Stimulated activated CD4-positive, alpha-beta T cell treated with anti-CD3 and anti-CD28 coated beads, Interleukin-1b, Interleukin-23, amount 100 ng/mL, for 4 hours (primary cell): ENCODE measurements at regions not wholly inside any gene's neighbourhood (a gene's known extent, or its start where the extent isn't known, plus 50 kb on each side); places are given as distances from the start of the nearest gene placed in this dataset.

Source experiments
- DNase-seq, 2 donors: peaks; one replicate each; pipeline ENCODE4 v3.0.0-alpha.2; 2020; ENCODE audit warnings: low read depth in 2 of 2

DNA sequence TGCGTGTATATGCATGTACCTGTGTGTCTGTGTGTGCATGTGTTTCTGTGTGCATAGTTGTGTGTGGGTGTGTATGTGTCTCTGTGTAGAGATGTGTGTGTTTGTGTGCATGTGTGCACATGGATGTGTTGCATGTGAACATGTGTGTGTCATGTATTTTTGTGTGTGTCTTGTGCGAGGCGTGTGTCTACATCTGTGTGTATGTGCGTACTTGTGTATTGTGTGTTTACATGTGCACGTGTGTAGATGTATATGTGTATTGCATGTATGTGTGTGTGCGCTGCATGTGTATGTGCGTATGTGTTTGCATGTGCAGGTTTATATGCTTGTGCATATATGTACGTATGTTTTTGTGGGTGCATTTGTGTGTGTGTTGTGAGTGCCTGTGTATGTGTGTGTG lies 735.2 kb downstream of the GALR1 start:
- DNase-seq, result no peak

DNA sequence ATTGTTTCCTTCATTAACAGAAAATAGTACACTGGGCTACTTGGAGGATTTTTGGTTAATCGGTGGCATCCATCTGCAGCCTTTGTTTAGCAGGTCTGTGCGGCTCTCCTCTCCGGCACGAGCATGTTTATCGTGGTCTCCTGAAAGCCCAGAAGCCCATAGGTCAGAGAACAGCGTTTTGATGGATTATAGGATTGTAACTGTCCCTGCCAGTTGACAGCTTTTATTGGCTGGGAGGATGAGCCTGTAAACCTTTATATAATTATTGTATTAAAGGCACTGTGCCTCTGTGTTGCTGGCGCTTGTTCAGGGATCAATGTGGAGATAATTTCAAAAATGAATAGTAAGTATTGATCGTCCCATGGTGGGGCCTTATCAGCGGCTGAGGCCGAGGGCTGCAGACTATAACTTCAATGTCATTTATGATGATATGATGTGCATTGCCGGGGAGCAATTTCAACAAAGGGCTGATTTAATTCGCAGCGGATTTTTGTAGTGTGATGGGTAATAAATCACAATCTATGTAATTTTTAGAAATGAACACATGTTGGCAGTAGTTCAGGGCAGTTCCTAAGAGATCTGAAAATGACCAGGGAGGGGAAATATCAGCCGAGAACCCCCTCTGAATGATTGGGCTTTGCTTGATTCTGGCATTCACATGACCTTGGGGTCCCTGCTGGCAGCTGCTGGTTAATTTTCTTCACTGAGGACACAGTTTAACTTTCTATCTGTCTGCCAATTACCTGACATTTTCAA lies 736.1 kb downstream of the GALR1 start:
- no peak for DNase-seq

DNA sequence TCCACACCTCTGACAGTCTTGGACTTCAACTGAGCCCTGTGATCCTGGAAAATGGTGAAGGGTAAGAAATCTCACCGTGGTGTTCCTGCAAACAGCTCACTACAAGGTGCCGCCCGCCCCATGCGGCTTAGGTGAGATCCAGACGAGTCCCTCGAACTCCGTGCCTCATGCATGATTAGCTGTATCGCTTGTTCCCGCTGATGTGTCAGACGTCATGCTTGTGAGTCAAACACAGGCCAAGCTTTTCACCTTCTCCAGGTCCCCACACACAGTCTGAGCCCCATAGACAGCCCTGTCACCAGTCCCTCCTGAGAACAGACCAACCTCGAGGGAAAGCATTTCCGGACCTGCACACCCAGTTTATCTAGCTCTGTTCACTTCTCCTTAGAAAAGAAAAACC lies 740.5 kb downstream of the GALR1 start:
- no peak for DNase-seq

DNA sequence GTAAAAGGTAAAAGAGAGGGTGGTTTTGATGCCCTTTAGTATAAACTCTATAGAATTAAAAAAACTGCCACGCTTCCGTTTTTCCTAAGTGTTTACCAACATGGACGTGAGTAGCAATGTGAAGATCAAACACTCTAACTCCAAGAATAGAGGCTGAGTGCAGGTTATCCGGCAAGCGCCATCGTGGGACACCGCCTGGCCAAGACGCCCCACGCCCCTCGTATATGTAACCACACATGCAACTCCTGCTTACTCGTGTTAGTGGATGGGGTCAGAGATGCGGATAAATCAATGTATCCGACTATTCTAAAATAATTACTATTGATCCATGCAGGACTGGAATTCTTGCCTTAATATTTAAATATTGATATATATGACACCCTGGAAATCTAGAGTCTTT lies 741.3 kb downstream of the GALR1 start:
- DNase-seq, result no peak

DNA sequence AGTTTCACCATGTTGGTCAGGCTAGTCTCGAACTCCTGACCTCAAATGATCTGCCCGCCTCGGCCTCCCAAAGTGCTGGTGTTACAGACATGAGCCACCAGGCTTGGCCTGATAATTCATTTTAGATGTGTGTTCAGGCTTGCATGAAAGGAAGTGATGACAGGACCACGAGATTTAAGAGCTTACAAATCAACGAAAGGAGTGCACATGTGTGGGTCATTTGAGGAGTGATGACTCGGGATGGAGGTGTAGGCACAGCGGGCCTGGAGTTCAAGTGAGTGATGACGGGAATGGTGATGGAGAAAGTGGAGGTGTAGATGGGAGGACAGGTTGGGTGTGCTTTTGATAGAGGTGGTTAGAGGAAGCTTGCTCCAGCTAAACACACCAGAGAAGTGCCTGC lies 742.4 kb downstream of the GALR1 start:
- DNase-seq, result no peak

DNA sequence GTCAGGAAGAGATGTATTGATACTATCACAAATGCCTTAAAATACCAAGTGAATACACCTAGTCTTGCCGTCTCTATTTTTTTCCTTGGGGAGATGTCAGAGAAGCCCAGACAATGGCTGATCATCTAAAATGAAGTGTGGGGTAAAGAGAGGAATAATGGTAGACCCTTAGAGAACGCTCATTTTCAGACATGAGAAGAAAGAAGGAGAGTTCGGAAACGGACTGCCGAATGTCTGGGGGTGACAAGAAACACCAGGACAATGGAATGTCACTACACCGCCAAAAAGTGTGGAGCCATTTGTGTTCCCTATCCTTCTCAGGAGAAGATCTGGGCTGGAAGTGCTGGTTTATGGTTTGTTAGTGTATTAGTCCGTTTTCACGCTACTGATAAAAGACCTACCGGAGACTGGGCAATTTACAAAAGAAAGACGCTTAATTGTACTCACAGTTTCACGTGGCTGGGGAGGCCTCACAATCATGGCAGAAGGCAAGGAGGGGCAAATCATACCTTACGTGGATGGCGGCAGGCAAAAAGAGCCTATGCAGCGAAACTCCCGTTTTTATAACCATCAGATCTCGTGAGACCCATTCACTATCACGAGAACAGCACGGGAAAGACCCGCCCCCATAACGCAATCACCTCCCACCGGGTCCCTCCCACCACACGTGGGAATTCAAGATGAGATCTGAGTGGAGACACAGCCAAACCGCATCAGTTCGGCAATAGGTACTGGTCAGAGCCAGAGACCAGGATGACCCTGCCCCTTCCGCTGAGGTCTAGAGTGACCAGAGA lies 743.7 kb downstream of the GALR1 start:
- DNase-seq, result no peak

DNA sequence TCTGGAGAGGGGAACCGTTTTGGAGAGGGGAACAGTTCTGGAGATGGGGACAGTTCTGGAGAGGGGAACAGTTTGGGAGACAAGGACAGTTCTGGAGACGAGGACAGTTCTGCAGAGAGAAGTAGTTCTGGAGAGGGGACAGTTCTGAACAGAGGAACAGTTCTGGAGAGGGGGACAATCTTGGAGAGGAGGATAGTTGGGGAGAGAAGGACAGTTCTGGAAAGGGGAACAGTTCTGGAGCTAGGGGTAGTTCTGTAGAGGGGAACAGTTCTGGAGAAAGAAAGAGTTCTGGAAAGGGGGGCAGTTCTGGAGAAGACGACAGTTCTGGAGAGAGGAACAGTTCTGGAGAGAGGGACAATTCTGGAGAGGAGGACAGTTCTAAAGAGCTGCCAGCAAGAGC lies 745.9 kb downstream of the GALR1 start:
- DNase-seq, result no peak

DNA sequence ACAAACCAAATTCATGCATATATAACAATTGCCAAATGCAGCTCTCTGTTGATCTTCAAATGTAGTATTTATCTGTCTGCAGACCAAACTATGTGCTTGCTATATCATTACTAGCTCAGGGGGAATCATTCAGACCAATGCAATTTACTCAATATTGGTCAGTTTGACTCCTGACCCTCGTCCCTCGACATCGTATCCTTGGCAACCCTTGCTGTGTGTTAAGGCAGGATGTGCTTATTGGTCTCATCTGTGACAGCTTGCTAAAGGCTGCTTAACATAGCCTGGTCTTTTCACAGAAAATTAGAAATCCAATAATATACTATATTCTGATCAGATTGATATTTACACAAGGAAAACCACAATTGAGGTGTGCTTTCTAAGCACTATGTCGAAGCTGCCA lies 747.1 kb downstream of the GALR1 start:
- DNase-seq, result no peak

DNA sequence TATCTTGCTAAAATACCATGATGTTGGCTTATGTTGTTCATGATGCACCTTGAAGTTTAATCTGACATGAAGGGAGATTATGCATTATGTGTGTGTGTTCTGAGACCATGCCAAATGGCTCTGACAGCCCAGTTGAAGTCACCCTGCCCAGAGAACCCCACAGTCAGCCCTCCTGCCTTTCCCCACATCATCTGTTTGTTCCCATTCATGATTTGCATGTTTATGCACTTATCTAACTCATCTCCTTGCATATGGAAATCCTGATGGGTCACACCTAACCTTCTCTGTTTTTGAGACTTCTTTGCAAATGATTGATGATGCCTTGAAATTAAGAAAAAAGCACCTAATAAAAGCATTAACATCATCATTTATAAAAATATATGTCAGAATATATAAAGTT lies 752.2 kb downstream of the GALR1 start:
- DNase-seq, result no peak

DNA sequence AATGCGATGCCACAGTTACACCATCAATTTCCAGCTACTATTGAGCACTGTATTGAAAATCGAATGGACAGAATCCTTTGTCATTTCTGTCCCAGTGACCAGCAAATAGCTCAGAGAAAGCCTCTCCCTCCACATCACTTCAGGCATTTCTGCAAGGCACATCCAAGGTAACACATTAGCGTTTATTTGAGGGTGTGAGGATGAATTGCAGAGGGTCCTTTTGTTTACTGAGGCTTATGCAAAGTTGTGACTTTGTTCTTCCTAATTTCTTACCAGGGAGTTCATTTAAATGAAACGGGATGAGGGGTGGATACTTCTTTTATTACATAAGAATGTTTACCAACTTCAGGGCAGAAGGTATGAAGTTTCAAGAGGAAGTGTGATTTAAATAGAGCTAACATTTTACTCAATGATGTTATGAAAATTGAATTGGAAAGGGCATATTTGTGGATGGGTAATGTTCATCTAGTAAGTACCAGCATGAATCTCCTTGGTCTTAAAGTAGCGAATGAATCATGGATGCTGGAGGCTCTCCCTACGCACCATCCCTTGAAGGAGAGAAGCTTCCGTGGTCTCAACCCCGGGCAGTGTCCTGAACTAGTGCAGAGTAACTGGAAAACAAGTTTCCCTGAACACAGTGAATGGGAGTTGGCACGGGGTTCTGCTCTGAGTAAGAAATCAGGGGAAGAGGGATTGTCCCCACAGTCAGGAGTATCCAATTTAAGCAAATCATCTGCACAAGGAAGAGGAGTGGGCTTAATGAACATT lies 756.5 kb downstream of the GALR1 start:
- DNase-seq, result no peak

DNA sequence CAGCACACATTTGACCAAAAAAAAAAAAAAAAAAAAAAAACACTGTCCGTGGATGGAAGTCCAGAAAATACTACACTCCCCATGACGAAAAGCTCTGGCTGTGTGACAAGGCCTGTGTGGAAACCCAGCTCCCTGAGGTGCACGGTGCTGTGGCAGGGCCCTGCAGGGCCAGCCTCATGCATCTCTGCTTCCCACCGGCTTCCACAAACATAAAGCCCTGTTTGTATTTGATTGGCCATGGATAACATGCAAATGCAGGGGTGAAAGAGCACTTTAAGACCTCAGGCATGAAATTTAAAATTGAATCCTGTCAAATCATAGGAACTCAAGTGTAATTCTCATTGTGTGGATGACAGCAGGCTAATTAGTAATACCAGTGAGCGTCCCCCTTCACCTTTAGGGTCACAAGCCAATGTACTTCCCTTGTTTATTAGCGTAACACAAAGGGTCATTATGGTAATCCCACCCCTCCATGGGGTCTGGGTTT lies 757.2 kb downstream of the GALR1 start:
- no peak for DNase-seq

DNA sequence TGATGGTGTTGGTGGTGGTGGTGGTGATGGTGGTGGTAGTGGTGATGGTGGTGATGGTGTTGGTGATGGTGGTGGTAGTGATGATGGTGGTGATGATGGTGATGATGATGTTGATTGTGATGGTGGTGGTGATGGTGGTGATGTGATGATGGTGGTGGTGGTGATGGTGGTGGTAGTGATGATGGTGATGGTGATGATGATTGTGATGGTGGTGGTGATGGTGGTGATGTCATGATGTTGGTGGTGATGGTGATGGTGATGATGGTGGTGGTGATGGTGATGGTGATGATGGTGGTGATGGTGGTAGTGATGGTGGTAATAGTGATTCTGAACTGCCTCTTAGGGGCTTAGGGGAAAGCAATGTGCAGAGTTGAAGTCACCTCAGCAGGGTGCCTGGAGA lies 760.7 kb downstream of the GALR1 start:
- DNase-seq, result no peak

DNA sequence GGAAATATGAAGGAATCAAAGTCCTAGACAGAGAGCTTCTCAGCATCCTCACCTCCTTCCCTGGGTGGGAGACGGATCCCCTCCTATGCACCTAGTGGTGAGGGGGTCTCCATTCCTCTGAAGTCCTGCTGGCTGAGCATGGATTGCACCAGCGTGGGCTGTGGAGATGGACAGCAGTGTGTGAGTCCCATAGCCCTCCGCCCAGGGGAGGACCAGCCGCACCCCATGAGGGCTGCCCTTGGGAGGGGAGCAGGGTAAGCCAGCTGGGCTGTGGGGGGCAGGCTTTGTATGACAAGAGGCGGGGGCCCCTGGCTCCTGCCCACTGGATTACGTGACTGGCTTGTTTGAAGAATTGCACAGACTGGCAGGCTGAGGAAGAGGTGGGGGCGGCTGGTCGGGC lies 768.2 kb downstream of the GALR1 start:
- DNase-seq, result no peak

DNA sequence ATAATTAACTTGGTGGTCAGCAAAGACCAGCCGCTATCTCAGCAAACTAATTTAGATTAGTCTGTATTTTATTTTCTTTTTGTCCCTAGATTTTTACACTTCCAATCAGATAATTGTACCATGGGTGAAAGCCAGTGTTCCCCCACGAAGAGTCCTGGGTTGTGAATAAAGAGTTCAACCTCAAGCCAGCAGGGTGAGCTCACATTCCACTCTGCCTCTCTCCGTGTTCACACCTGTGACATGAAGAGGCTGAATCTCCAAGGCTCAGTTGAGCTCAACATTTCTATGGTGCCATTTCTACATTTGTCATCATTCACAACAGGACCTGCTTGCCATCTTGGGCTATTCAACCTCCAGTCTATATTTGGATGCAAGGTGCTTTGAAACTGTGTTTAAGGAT lies 771.5 kb downstream of the GALR1 start:
- DNase-seq, result no peak

DNA sequence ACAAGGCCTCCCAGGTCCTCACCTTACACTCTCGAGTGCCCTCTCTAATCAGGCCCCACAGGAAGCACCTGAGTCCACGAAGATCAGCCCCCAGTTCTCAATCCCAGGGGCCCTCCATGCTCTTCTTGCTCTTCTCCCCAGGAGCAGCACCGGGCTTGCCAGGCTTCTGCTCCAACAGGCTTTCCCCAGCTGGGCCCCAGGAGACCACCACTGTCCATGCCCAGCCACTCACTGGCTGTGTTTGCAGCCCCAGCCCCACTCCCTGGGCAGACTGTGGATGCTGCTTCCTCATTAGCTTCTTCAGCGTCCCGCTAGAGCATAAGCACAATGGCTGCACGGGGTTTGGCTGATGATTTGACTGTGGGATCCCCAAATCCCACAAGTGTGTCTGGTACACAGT lies 781.9 kb downstream of the GALR1 start:
- no peak for DNase-seq

DNA sequence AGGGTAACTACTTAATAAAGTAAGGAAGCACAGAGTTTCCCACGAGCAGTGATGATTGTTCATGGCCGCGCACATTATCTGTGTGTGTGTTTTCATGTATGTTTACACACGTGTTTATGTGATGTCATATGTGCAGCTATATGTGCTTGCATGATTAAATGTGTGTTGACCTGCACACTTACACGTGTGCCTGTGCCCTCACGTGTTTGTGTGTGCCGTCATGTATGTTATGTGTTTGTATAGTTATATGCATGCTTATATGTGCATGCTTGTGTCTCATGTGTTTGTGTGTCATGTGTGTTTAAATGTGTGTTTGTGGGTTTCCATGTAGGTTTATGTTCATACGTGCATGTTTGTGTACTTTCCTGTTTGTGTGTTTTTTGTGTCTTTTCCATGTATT lies 782.3 kb downstream of the GALR1 start:
- no peak for DNase-seq

DNA sequence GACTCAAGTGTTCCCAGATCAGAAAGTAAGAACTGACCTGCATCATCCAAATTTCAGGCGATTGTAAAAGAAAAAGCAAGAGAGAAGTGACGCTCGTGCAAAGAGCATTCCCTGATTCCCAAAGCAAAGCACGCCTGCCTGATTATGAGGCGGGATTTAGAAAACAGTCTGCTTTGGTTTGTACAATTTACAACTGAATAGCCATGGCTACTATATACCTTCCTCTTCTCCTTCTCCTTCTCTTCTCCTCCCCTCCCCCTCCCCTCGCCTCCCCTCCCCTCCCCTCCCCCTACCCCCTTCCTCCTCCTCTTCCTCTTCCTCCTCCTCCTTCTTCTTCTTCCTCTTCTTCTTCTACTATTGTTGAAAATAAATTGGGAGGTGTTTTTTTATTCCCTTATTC lies 782.9 kb downstream of the GALR1 start:
- DNase-seq, result no peak

DNA sequence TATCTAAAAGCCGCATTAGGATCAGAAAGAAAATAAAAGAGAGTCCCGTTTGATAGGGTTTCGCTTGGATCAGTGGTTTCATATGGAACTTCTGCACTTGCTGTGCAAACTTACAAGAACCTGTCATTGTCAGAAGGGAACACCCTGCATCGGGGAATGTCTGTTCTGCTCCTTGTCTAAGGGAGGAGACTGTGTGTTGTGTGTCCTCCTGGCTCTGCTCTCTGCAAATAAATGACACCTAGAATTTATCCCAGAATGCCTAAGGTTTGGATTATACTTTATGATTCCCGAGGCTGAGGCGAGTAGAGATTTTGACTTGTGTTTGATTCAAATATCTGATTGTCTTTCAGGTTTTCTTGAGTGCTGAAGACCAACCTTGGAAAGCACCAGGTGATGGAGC lies 785.1 kb downstream of the GALR1 start:
- no peak for DNase-seq

DNA sequence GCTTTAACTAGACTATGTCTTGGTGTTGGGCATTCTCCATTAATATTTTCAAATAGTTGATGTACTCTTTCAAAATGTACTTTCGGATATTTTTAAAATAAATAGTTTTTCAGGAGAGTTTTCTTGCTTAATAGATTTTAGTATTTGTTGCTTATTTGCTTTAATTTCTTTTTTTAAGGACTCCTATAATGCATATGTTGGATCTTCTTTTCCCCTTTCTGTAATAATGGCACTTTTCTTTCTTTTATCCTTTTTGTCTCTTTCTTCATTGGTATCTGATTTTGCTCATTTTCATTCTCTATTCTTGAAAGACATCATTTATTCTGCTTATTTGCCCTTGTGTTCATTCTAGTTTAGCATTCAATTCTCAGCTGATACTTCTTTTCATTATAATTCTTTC lies 791.6 kb downstream of the GALR1 start:
- no peak for DNase-seq

DNA sequence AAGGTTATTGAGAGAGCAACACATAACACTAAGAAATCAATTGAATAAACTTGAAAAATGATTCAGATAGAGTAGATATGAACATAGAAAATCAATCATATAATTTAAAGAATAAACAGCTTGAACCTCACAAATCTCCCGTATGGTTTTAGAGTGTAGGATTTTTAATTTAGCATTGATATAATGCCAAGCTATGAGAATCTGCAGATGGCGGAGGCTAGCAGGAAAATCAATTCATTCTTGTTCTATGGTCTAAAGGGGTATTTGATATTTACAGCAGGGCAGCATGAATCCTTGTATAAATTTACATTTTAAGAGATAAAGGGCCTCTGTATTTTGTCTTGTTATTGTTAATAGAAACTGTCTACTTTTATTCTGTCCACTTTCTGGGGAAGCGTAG lies 797.0 kb downstream of the GALR1 start:
- no peak for DNase-seq

DNA sequence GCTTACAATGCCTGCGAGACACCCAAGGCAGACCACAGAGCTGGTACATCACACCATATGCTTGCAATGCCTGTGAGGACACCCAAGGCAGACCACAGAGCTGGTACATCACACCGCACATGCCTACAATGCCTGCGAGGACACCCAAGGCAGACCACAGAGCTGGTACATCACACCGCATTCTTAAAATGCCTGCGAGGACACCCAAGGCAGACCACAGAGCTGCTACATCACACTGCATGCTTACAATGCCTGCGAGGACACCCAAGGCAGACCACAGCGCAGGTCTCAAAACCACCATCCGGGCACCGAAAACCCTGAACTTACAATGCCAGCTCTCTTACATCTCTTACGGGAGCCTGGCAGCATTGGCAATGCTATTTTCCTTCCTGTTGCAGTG lies 799.6 kb downstream of the GALR1 start:
- no peak for DNase-seq

DNA sequence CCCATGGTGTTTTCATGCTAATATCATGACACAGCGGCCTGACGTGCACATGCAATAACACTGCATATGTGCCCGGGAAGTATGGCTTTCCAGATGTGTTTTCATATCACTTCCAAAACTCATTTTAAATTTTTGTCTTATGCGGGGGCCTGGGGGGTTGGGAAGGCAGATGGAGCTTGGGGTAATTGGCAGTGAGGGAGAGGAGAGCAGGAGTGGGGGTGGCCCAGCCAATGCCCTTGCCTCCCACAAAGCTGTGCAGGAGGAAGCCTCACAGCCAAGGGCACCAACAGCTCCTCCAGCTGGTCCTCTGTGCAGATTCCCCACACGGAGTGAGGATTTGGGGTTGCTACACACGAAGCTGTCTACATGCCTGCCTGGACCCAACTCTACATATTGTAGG lies 805.2 kb downstream of the GALR1 start:
- DNase-seq, result no peak

DNA sequence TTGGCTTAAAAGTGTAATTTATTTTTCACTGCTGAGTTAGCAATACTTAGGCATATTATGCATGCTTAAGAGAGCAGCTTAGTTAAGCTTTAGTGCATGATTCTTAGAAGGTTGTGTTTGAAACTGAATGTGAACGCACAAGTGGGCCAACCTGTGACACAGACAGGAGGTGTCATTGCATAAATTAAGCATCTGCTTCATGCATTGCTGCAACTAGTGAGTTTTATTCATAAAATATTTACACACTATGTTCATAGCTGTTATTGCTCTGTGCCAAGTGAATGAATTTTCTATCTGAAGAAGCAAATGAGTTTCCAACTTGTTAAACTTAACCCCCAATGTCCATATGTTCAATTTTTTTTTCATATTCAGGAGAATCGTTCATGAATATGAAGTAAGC lies 806.4 kb downstream of the GALR1 start:
- DNase-seq, result no peak
